D721Med (cell line): ENCODE measurements at regions not wholly inside any gene's neighbourhood (a gene's known extent, or its start where the extent isn't known, plus 50 kb on each side); places are given as distances from the start of the nearest gene placed in this dataset.

Experiments
- DNase-seq: peaks from one replicate; pipeline ENCODE4 v3.0.0; 2011; ENCODE audit warnings: low spot score; ENCODE audit not compliant: insufficient read length
- FAIRE-seq: peaks from 2 replicates; lab custom pipeline; 2011; peaks lifted over from hg19 to GRCh38; lab: Jason Lieb, UNC
- TF ChIP-seq, protein P1 (sequence below): IDR thresholded peaks from 2 replicates; pipeline ENCODE4 v1.5.1; 2012; ENCODE audit warnings: mild to moderate bottlenecking, control low read depth; ENCODE audit not compliant: insufficient read depth; ENCODE audit errors: missing control alignments

DNA sequence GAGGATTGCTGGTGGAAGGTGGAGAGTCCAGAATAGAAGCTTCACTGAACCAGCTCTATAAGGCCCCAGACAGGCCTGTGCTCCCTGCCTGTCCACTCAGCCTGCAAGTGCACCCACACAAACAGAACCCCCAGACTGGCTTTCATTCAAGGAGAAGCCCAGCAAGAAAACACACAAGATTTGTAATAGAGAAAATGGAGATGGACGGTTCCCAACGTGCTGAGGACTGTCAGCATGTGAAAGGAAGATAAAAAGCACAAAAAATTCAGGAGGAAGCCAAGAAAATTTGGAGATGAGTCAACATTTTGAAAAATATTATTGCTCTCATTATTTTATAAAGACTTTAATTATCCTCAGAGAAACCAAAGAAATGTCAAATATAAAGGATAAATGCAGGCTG lies 218.2 kb upstream of the SLC10A2 start:
- TF ChIP-seq, protein P1, sequence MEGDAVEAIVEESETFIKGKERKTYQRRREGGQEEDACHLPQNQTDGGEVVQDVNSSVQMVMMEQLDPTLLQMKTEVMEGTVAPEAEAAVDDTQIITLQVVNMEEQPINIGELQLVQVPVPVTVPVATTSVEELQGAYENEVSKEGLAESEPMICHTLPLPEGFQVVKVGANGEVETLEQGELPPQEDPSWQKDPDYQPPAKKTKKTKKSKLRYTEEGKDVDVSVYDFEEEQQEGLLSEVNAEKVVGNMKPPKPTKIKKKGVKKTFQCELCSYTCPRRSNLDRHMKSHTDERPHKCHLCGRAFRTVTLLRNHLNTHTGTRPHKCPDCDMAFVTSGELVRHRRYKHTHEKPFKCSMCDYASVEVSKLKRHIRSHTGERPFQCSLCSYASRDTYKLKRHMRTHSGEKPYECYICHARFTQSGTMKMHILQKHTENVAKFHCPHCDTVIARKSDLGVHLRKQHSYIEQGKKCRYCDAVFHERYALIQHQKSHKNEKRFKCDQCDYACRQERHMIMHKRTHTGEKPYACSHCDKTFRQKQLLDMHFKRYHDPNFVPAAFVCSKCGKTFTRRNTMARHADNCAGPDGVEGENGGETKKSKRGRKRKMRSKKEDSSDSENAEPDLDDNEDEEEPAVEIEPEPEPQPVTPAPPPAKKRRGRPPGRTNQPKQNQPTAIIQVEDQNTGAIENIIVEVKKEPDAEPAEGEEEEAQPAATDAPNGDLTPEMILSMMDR: no peak
- no peak for FAIRE-seq

DNA sequence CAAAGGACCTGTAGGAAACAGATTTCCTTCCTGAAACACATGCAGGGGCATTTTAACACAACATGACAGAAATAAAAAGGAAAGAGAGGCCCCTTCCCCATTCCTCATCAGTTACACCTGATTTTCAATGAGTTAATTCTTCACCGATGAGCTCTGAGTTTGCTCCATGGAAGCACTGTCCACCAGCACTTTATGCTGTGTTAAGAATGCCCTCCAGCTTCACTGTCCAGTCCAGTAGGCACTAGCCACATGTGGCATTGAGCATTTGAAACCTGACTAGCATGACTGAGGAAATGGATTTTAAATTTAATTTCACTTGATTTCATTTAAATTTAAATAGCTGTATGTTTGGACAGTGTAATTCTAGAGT lies 217.2 kb upstream of the SLC10A2 start:
- TF ChIP-seq, protein P1: no peak
- DNase-seq (no peak), FAIRE-seq (no peak)

More for the DNA sequence above, 218.2 kb upstream of the SLC10A2 start:
- no peak for DNase-seq

DNA sequence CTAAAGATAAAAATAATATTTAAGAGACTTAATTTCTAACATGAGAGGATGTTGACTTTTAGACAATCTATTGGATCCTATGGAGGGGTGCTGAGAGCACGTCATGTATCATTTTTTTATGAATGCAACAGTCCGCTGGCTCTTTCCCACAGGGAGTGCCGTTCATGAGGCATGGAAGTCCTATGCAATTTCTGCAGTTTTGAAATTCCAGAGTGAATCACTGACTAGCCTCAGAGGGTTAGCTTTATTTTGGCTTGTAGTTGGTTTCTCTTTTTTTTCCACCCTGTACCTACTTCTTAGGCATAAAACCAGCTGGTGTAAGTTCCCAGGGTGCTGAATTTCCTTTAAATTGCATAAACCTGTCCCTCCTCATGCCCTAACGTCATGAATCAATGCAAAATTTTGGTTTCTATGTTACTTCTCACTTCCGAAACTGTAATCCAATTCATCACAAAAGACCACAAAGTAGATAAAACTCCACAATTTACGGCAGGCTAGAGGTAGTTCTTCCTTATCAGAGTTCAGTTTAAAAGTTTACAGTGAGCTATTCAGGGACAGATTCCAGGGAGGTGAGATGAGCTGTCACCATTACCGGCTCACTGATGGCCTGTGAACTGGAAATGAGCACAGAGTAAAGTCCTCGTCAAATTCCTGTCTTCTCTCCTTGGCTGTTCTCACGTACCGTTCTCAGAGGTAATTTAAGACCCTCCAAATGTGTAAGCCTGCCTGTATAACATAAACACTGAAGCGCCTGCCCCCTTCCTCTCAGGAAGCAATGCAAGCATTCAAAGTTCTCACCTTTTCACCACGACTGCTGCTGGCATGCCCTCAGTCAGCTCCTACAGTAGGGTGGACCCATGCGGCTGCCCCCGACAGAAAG lies 216.6 kb upstream of the SLC10A2 start:
- no peak for FAIRE-seq
- TF ChIP-seq, protein P1: no peak
- no peak for DNase-seq

DNA sequence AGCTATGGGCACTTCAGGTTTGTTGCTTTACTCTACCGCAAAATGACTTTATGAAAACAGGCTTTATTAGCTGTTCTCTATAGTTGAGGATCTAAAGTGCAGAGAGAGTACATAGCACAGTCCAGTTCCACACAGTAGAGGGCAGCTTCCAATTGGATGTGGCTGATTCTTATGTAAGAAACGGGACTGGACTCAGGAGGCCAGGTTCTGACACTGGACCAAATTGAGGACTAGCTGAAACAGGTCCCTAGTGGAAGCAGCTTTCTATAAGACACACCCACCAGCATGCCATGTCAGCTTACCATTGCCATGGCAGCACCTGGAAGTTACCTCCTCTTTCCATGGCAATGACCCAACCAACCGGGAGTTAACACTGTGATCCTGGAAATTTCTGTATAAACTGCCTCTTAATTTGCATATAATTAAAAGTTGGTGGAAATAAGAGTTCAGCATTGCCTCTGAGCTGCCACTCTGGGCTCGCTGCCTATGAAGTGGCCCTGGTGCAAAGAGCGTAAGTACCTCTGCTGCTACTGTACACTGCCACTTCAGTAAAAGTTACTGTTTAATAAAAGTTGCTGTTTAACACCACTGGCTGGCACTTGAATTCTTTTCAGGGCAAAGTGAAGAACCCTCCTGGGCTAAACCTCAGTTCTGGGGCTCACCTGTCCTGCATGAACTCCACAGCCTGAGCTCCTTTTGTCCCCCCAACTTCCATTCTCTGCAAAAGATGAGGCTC lies 211.9 kb upstream of the SLC10A2 start:
- FAIRE-seq (no peak), DNase-seq (no peak)

DNA sequence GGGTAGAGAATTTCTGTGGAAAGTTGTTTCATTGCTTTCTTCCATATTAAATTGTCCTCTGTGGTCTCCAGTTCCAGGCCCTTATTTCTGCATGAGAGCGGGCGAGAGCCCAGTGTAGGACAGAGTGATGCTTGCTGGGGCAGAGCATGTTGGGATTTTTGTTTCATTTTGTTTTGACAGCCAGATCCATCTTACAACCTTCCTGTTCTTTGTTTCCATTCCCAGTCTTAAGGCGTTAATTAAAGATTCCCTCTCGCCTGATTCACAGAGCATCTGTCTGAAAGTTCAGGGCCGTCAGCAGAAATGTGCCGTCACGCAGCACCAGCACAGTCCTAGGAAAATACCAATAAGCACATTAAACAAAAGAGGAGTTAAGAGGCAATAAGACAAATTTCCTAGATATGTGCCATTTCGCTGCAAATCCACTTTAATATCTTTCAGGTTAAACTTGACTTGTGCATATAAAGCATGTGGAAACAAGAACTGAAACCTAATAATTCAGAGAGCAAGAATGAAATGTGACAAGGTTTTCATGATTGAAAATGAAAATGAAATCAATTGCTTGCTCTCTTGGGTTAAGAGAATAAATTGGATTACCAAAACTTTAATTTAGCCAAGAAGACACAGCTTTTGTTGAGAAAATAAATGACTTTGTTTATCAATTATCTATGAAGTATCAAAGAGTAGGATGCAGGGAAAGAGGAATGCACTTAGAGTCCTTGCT lies 210.7 kb upstream of the SLC10A2 start:
- TF ChIP-seq, protein P1: no peak
- DNase-seq (no peak), FAIRE-seq (no peak)

More for the DNA sequence above, 211.9 kb upstream of the SLC10A2 start:
- TF ChIP-seq, protein P1: no peak

DNA sequence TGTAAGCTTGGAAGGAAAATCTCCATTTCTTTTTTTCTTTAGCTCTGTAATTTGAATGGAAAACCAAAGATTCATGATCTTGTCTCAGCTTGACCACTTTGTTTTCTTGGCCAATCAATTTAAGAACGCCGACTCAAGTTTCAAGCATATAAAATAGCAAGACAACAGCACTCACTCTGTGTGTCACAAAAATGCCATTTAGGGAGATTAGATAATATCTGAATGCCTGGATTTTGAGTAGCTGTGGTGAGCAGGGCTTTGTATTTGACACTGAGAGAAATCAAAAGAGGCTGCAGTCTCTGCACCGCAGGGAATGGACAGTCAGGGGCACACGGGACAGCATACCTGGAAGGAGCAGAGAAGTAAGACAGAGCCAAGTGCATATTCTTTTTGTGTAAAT lies 209.5 kb upstream of the SLC10A2 start:
- FAIRE-seq: no peak
- TF ChIP-seq, protein P1: no peak

More for the DNA sequence above, 209.5 kb upstream of the SLC10A2 start:
- DNase-seq: no peak
